Caco-2 (cell line): ENCODE measurements at regions not wholly inside any gene's neighbourhood (a gene's known extent, or its start where the extent isn't known, plus 50 kb on each side); places are given as distances from the start of the nearest gene placed in this dataset.

Source experiments
- BruUV-seq: library from RNA; stranded (reverse); fragments of 400-500 nt; replicated peaks from 2 replicates; lab custom pipeline; 2021; lab: Mats Ljungman, UMichigan
- CTCF ChIA-PET: fragments of 300-600 bp; sonication (Branson Sonifier 250); formaldehyde crosslinking; loops from one replicate; lab custom pipeline; 2022; ENCODE audit warnings: antibody characterized with exemption; lab: Charles Lee
- POLR2A ChIA-PET: fragments of 300-600 bp; sonication (Branson Sonifier 250); formaldehyde crosslinking; loops from one replicate; lab custom pipeline; 2022; ENCODE audit warnings: antibody characterized with exemption; lab: Charles Lee
- DNase-seq, 2 experiments: peaks; one replicate each; pipeline versions ENCODE4 v3.0.0 to v3.0.0-alpha.2; 2020 to 2022
- H3K27me3 ChIP-seq: replicated peaks from 2 replicates; pipeline ENCODE4 v1.6.0; 2011; ENCODE audit warnings: low read length; ENCODE audit not compliant: control insufficient read depth, insufficient read depth
- H3K36me3 ChIP-seq: 2 replicates; pipeline ENCODE4 v1.5.1; 2011; ENCODE audit warnings: low read length; ENCODE audit not compliant: control insufficient read depth, insufficient read depth
- H3K4me1 ChIP-seq: fragments of 250-450 bp; sonication (Bioruptor Pico); 2 replicates; pipeline ENCODE4 v1.5.1; 2020; ENCODE audit warnings: mild to moderate bottlenecking
- H3K4me3 ChIP-seq: 2 replicates; pipeline ENCODE4 v1.5.1; 2011; ENCODE audit warnings: low read depth, mild to moderate bottlenecking, control low read depth, low read length
- H3K9me3 ChIP-seq: fragments of 250-450 bp; sonication (Bioruptor Pico); 2 replicates; pipeline ENCODE4 v1.5.1; 2020; ENCODE audit warnings: mild to moderate bottlenecking, moderate library complexity
- H3K27ac Mint-ChIP-seq: one replicate; pipeline ENCODE4 v1.8.0; 2022; ENCODE audit warnings: mixed read lengths; ENCODE audit not compliant: unreplicated experiment
- H3K27me3 Mint-ChIP-seq: one replicate; pipeline ENCODE4 v1.8.0; 2022; ENCODE audit warnings: mixed read lengths; ENCODE audit not compliant: insufficient read depth, unreplicated experiment
- H3K36me3 Mint-ChIP-seq: one replicate; pipeline ENCODE4 v1.8.0; 2022; ENCODE audit warnings: mild to moderate bottlenecking, mixed read lengths; ENCODE audit not compliant: insufficient read depth, unreplicated experiment
- H3K4me1 Mint-ChIP-seq: one replicate; pipeline ENCODE4 v1.8.0; 2022; ENCODE audit warnings: low read depth, mixed read lengths; ENCODE audit not compliant: unreplicated experiment
- H3K4me3 Mint-ChIP-seq: one replicate; pipeline ENCODE4 v1.8.0; 2022; ENCODE audit warnings: mild to moderate bottlenecking, moderate library complexity, mixed read lengths; ENCODE audit not compliant: unreplicated experiment
- H3K9me3 Mint-ChIP-seq: one replicate; pipeline ENCODE4 v1.8.0; 2022; ENCODE audit warnings: mixed read lengths; ENCODE audit not compliant: unreplicated experiment
- CTCF ChIP-seq, 2 experiments: fragments of 200-600 bp in 1 of 2; IDR thresholded peaks; 1 replicate in 1 of 2; 2 replicates in 1 of 2; pipeline versions ENCODE4 v1.5.1 to v1.8.0; 2011 to 2022; ENCODE audit warnings: antibody characterized with exemption in 1 of 2, control low read depth in 1 of 2, inconsistent platforms in 1 of 2, low read depth in 1 of 2, low read length in 1 of 2, mild to moderate bottlenecking in 1 of 2, moderate library complexity in 1 of 2; ENCODE audit not compliant: insufficient read depth in 1 of 2, severe bottlenecking in 1 of 2, unreplicated experiment in 1 of 2
- intact Hi-C: fragments of 100-400 bp; cut with micrococcal nuclease; formaldehyde crosslinking; loops from one replicate; pipeline ENCODE4 v1.10.0; 2022; ENCODE audit not compliant: unreplicated experiment

- ChIA-PET CTCF (no interaction called here), POLR2A (no interaction called here)
- Mint-ChIP-seq H3K27ac (no peak overlapping the region), H3K4me1 (no peaks in the 10 kb centered on the region), H3K4me3 (no peak overlapping the region), H3K9me3 (no peaks in the 10 kb centered on the region), H3K36me3 (no peaks in the 10 kb centered on the region), H3K27me3 (no peaks in the 10 kb centered on the region)
- no peaks in the 10 kb centered on the region for H3K27me3 ChIP-seq
- intact Hi-C loops = no loop called here
- TF ChIP-seq CTCF (IDR thresholded peaks at IDR 0.05; ENCODE audit: insufficient read depth in 1 of 2, low read depth in 1 of 2, low read length in 1 of 2, severe bottlenecking in 1 of 2, unreplicated experiment in 1 of 2) = no peak
- no peaks in the 10 kb centered on the region for H3K36me3 ChIP-seq
- no peak overlapping the region for H3K4me3 ChIP-seq
- BruUV-seq = no TSS peak
- H3K4me1 ChIP-seq = no peaks in the 10 kb centered on the region
- no peak for DNase-seq
- H3K9me3 ChIP-seq = no peaks in the 10 kb centered on the region
These were observed 157.0 kb downstream of the GJA1 start for GRCh38 chr6:121592261-121592935.

GRCh38 chr6:121593011-121593641 lies 157.7 kb downstream of the GJA1 start:
- H3K9me3 Mint-ChIP-seq = no peaks in the 10 kb centered on the region

GRCh38 chr6:121594053-121594452 lies 158.6 kb downstream of the GJA1 start:
- intact Hi-C loops = no loop called here
- Histone ChIP-seq H3K36me3 (no peaks in the 10 kb centered on the region), H3K4me3 (no peak overlapping the region), H3K4me1 (no peaks in the 10 kb centered on the region), H3K9me3 (no peaks in the 10 kb centered on the region), H3K27me3 (no peaks in the 10 kb centered on the region)
- no peak overlapping the region for H3K4me3 Mint-ChIP-seq
- H3K4me1 Mint-ChIP-seq = no peaks in the 10 kb centered on the region
- no peaks in the 10 kb centered on the region for H3K27me3 Mint-ChIP-seq
- ChIA-PET POLR2A (no interaction called here), CTCF (no interaction called here)
- no peak for TF ChIP-seq CTCF (IDR thresholded peaks at IDR 0.05; ENCODE audit: insufficient read depth in 1 of 2, low read depth in 1 of 2, low read length in 1 of 2, severe bottlenecking in 1 of 2, unreplicated experiment in 1 of 2)
- H3K27ac Mint-ChIP-seq = no peak overlapping the region
- no peaks in the 10 kb centered on the region for H3K9me3 Mint-ChIP-seq
- BruUV-seq = no TSS peak
- DNase-seq = no peak
- H3K36me3 Mint-ChIP-seq = no peaks in the 10 kb centered on the region

More at GRCh38 chr6:121593011-121593641, 157.7 kb downstream of the GJA1 start:
- Histone ChIP-seq H3K27me3 (no peaks in the 10 kb centered on the region), H3K36me3 (no peaks in the 10 kb centered on the region), H3K4me3 (no peak overlapping the region), H3K4me1 (no peaks in the 10 kb centered on the region), H3K9me3 (no peaks in the 10 kb centered on the region)
- intact Hi-C loops = no loop called here
- Mint-ChIP-seq H3K4me3 (no peak overlapping the region), H3K27ac (no peak overlapping the region), H3K4me1 (no peaks in the 10 kb centered on the region), H3K27me3 (no peaks in the 10 kb centered on the region), H3K36me3 (no peaks in the 10 kb centered on the region)
- TF ChIP-seq CTCF (IDR thresholded peaks at IDR 0.05; ENCODE audit: insufficient read depth in 1 of 2, low read depth in 1 of 2, low read length in 1 of 2, severe bottlenecking in 1 of 2, unreplicated experiment in 1 of 2) = no peak
- BruUV-seq = no TSS peak
- CTCF ChIA-PET = no interaction called here
- POLR2A ChIA-PET = no interaction called here
- no peak for DNase-seq
